Heart right ventricle (tissue), 16 donors: ENCODE measurements at regions not wholly inside any gene's neighbourhood (a gene's known extent, or its start where the extent isn't known, plus 50 kb on each side); places are given as distances from the start of the nearest gene placed in this dataset.

Experiments
- ATAC-seq, 8 donors: fragments of 200-7000 bp; cut with Tn5 transposase; one replicate each; pipeline ENCODE4 v1.9.1; 2020; ENCODE audit warnings: mild to moderate bottlenecking in 8 of 8, moderate library complexity in 8 of 8, moderate number of reproducible peaks in 1 of 8
- DNase-seq, 2 donors: peaks; one replicate each; pipeline ENCODE4 v3.0.0-alpha.2; 2020
- H3K27ac ChIP-seq, 10 donors: fragments of 200-600 bp; sonication (generic) in 2 of 10; one replicate each; pipeline versions ENCODE4 v1.5.0 to v1.8.0; 2020 to 2022; ENCODE audit warnings: mild to moderate bottlenecking in 3 of 10
- H3K27me3 ChIP-seq, 7 donors: fragments of 200-600 bp; one replicate each; pipeline ENCODE4 v1.8.0; 2021 to 2022; ENCODE audit warnings: mild to moderate bottlenecking in 2 of 7
- H3K36me3 ChIP-seq, 9 donors: fragments of 200-600 bp; sonication (generic) in 1 of 9; one replicate each; pipeline versions ENCODE4 v1.5.0 to v1.8.0; 2020 to 2022; ENCODE audit warnings: mild to moderate bottlenecking in 2 of 9
- H3K4me1 ChIP-seq, 9 donors: fragments of 200-600 bp; sonication (generic) in 1 of 9; one replicate each; pipeline versions ENCODE4 v1.5.0 to v1.8.0; 2020 to 2022; ENCODE audit warnings: mild to moderate bottlenecking in 4 of 9
- H3K4me3 ChIP-seq, 10 donors: fragments of 200-600 bp; sonication (generic) in 2 of 10; one replicate each; pipeline versions ENCODE4 v1.5.0 to v1.8.0; 2020 to 2022; ENCODE audit warnings: mild to moderate bottlenecking in 7 of 10, moderate library complexity in 2 of 10
- H3K9me3 ChIP-seq, 11 donors: fragments of 200-600 bp in 10 of 11; sonication (generic) in 2 of 11; one replicate each; pipeline versions ENCODE4 v1.5.0 to v1.8.0; 2013 to 2022; ENCODE audit warnings: mild to moderate bottlenecking in 2 of 11, control low read depth in 1 of 11, moderate library complexity in 1 of 11
- WGBS, 2 donors: extraction: QIAGEN DNeasy Blood & Tissue Kit; methylation state at CpG; one replicate each; pipeline ENCODE4 v1.1.7; 2013; ENCODE audit warnings: inconsistent platforms in 1 of 2; 5-methylcytosine and 5-hydroxymethylcytosine counted together
- intact Hi-C, 10 donors: fragments of 100-400 bp; cut with DNase I; formaldehyde crosslinking; loops; one replicate each; pipeline versions ENCODE4 v1.11.1 to v1.14.2; 2022
- TF ChIP-seq, protein P1 (sequence below), 9 donors: fragments of 200-600 bp; sonication (generic) in 2 of 9; IDR thresholded peaks; one replicate each; pipeline versions ENCODE4 v1.5.0 to v1.8.0; 2021 to 2022; ENCODE audit warnings: antibody characterized with exemption in 9 of 9, mild to moderate bottlenecking in 5 of 9, moderate library complexity in 1 of 9
- donor health status: Arrhythmogenic right ventricular cardiomyopathy.
- donor health status: ischemic (EF 13 %, LVEDD 7.1; RV severe dilation, severe dysfunction).
- donor health status: healthy with polysubstance abuse.
- donor health status: DM: no; HTN: yes; CAD: no.
- donor health status: DM: no; HTN: no; CAD: no.
- donor health status: ischemic (EF 25% LVEDD 6.9; RV normal size, moderate dysfunction).
- donor health status: ischemic (EF 25% LVEDD 5.7; RV mildly dilated, moderate dysfunction).
- donor health status: healthy.
- donor health status: DM: yes; HTN: yes; CAD: no.
- donor health status: Ischemic cardiomyopathy.
- donor health status: ischemic (EF 35%, LVEDD 5.7; RV mildly dilated, moderate dysfunction).
- donor health status: nonischemic (EF 11% LVEDD 7.7; RV severe dilation, severe dysfunction).
- donor health status: DM: yes; HTN: yes; CAD: no.
- donor health status: PGD.
- donor health status: ischemic (EF 29% LVEDD 5.4; RV normal size, mild dysfunction).
- donor health status: nonischemic (EF 23%, LVEDD 6.1; RV moderate dilation, normal function).

DNA sequence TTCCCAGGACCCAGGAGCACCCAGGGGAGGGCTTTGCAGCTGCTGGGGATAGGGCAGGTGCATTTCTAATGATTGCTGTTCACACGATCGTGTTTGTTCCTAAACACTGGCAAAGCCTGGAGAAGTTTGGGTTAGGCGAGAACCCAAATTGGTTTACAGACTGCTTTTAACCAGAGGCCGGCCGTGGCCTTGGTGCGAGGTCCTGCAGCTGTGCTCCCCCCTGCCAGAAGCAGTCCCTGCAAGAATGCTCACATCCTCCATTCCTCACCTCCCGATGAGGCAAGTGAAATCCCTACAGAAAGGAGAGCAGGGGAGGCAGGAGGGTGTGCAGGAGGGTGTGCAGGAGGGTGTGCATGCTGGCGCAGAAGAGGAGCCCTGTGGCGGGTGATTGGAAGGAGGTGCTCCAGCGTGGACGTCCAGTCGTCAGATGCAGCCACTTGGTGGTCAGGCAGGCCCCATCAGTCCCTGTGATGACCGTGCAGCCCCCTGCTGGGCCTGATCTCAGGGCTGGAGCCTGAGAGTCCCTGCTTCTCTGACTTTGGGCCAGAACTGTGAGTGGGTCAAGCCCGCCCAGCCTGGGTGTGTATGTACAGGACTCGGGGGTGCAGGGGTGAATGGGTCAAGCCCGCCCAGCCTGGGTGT is 55.7 kb upstream of the FRMD1 start:
- Histone ChIP-seq H3K9me3 (no peaks in the 10 kb centered on the region), H3K27ac (no peak overlapping the region), H3K4me1 (peaks cover 2 to 29% (median 19%) of the 10 kb centered on the region in 9 donors), H3K27me3 (no peaks in the 10 kb centered on the region), H3K4me3 (no peak overlapping the region), H3K36me3 (no peaks in the 10 kb centered on the region)
- ATAC-seq (no peak), DNase-seq (no peak)
- intact Hi-C loops, result loop anchor here in 7 of 10 donors (5.0 kb wide), 2 partner anchors 72 to 227 kb away; no protein-coding TSS in a partner anchor
- 94 to 95% methylated on average over 16 of the region's 16 CpGs for WGBS, 2 donors
- TF ChIP-seq, protein P1, sequence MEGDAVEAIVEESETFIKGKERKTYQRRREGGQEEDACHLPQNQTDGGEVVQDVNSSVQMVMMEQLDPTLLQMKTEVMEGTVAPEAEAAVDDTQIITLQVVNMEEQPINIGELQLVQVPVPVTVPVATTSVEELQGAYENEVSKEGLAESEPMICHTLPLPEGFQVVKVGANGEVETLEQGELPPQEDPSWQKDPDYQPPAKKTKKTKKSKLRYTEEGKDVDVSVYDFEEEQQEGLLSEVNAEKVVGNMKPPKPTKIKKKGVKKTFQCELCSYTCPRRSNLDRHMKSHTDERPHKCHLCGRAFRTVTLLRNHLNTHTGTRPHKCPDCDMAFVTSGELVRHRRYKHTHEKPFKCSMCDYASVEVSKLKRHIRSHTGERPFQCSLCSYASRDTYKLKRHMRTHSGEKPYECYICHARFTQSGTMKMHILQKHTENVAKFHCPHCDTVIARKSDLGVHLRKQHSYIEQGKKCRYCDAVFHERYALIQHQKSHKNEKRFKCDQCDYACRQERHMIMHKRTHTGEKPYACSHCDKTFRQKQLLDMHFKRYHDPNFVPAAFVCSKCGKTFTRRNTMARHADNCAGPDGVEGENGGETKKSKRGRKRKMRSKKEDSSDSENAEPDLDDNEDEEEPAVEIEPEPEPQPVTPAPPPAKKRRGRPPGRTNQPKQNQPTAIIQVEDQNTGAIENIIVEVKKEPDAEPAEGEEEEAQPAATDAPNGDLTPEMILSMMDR (IDR thresholded peaks at IDR 0.05), result no peak

DNA sequence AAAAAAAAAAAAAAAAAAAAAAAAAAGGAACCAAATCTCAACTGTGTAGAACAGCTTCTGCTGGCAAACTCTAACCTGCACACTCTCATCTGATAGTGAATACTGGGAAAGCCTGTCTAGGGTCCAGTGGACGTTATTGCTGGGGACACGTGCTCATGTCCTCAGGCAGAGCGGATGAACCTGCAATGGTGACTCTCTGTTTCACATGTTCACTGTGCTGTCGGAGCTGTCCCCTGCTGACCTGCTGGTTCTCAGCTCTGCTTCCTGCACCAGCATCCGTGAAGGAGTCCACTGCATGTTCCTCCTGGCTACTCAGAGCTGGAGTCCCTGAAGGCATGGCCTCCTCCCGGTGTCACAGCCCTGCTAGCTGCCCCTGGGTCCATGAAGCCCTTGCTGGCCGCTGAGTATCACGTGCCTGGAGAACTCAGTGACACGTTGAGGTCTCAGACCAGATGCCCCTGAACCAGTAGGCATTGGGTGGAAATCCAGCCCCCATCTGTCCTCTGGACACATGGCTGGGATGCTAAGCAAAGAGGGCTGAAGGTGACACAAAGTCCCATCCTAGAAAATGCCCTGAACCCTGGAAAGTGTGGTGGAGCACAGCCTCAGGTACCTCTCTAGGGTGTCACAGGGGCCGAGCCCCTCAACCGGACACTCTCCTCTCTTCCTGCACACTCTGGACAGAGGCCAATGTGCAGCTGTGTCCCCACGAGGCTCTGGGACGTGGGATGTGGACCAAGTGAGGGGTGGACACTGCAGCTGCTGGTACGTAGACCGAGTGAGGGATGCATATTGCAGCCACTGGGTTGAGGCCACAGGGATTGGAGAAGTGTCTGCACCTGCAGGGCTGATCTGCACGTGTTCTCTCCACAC is 54.9 kb upstream of the FRMD1 start:
- Histone ChIP-seq H3K4me1 (peaks cover 2 to 29% (median 19%) of the 10 kb centered on the region in 9 donors), H3K4me3 (peak overlapping the region in 8 of 10 donors; percentile 1 to 45 (median 39)), H3K36me3 (no peaks in the 10 kb centered on the region), H3K9me3 (no peaks in the 10 kb centered on the region), H3K27ac (peak overlapping the region in 6 of 10 donors; percentile 17 to 80 (median 36)), H3K27me3 (no peaks in the 10 kb centered on the region)
- TF ChIP-seq, protein P1 (IDR thresholded peaks at IDR 0.05), result no peak
- intact Hi-C loops, result loop anchor here in 9 of 10 donors (1.0 to 5.0 kb wide), 5 partner anchors 72 to 227 kb away; no protein-coding TSS in a partner anchor
- DNase-seq, result no peak
- ATAC-seq, result peak in 5 of 8 donors; percentile 5 to 22 (median 20)
- 58 to 64% methylated on average over 16 of the region's 16 CpGs for WGBS, 2 donors

DNA sequence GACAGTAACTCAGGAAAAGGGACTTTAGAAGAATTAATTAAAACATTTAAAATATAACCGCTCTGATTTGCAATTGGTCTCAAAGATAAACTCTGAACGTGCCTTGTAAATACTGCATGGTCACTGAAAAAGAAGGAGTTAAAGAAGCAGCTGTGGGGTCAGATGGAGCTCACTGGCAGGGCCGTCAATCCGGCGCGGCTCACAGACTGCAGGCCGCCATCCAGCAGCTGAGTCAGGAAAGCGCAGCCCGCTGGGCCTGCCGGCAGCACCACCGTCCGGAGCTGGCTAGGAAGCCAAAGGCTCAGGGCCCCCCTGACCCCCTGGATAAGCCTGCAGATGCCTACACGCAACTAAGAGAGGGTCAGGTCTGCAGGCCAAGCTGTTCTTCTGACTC is 54.2 kb upstream of the FRMD1 start:
- 19 to 26% methylated on average over 13 of the region's 13 CpGs for WGBS, 2 donors
- peak; percentile 34 to 47 for DNase-seq

More for the DNA sequence above, 54.2 kb upstream of the FRMD1 start:
- intact Hi-C loops, result loop anchor here in 9 of 10 donors (1.0 to 5.0 kb wide), 5 partner anchors 71 to 226 kb away; no protein-coding TSS in a partner anchor
- H3K4me3 ChIP-seq, result peak overlapping the region in 9 of 10 donors; percentile 1 to 45 (median 39)
- peaks cover 2 to 29% (median 19%) of the 10 kb centered on the region in 9 donors for H3K4me1 ChIP-seq
- H3K27ac ChIP-seq, result peak overlapping the region in 8 of 10 donors; percentile 8 to 80 (median 36)
- no peaks in the 10 kb centered on the region for H3K36me3 ChIP-seq
- ATAC-seq, result peak; percentile 27 to 82 (median 68)
- TF ChIP-seq, protein P1 (IDR thresholded peaks at IDR 0.05), result peak in 4 of 9 donors; percentile 3 to 33 (median 18)
- no peaks in the 10 kb centered on the region for H3K9me3 ChIP-seq
- no peaks in the 10 kb centered on the region for H3K27me3 ChIP-seq
